ENCODE measurements at regions not wholly inside any gene's neighbourhood (a gene's known extent, or its start where the extent isn't known, plus 50 kb on each side); places are given as distances from the start of the nearest gene placed in this dataset.

GRCh38 chr20:23138682-23139081, 52.6 kb upstream of the CD93 start:
- DNase-seq (ENCODE audit: low read depth): no peak

GRCh38 chr20:23138226-23138625, 52.1 kb upstream of the CD93 start:
- no peak for DNase-seq (ENCODE audit: low read depth)

GRCh38 chr20:23136893-23137745, 51.0 kb upstream of the CD93 start:
- DNase-seq (ENCODE audit: low read depth): peak; percentile 97

- peak; percentile 66 for DNase-seq (ENCODE audit: low read depth)
These were observed 49.6 kb upstream of the CD93 start for GRCh38 chr20:23135449-23136420.

All from LHCN-M2 (cell line).